GM12891 (cell line): ENCODE measurements at regions not wholly inside any gene's neighbourhood (a gene's known extent, or its start where the extent isn't known, plus 50 kb on each side); places are given as distances from the start of the nearest gene placed in this dataset.

Experiments used
- POLR2A ChIP-seq: IDR thresholded peaks from 2 replicates; pipeline ENCODE4 v1.6.1; 2011; ENCODE audit warnings: low read depth, low read length, control low read depth
- POU2F2 ChIP-seq: IDR thresholded peaks from 2 replicates; pipeline ENCODE4 v1.6.1; 2011; ENCODE audit warnings: low read depth, mild to moderate bottlenecking, control low read depth, low read length, moderate library complexity

DNA sequence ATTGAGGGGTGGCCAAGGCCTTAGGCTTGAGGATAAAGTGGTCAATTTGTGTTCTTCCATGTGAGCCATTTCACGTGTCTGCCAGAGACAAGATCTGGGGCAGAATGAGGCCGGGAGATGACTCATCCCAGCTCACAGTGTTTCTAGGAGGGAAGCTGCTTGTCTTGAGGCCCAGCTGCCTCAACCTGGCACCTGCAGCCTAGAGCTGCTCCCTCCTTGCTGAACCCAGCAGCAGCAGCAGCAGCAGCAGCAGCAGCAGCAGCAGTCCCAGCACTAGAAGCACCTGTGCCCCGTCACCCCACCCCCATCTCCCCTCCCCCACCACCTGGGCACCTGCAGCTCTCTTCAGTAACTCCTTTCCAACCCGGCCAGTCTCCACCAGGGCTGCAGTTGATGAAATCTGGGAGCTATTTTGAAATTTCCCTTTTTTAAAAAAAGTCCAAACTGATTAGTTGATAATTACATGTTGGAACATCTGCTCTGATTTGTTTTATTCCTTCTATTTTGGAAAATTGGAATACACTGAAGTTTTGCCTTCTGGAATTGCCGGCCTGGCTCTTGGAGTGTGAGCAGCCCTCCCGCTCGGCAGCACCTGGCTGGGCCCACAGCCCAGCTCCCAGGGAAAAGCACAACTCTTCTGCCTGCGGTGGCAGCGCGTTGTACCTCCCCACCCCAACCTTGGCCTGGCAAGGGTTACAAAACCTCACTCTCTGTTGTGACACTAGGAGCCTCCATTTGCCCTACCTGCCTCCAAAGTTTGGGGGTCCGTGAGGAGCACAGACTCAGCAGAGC is 143.5 kb downstream of the NXPE2 start:
- TF ChIP-seq POU2F2 (no peak), POLR2A (no peak)
